H1 (cell line): ENCODE measurements at regions not wholly inside any gene's neighbourhood (a gene's known extent, or its start where the extent isn't known, plus 50 kb on each side); places are given as distances from the start of the nearest gene placed in this dataset.

ENCODE experiments used
- CTCF ChIA-PET: fragments of 300-600 bp; sonication (Branson Sonifier 250); formaldehyde crosslinking; loops from one replicate; lab custom pipeline; 2021; ENCODE audit not compliant: partially characterized antibody; lab: Charles Lee
- POLR2A ChIA-PET: fragments of 300-600 bp; sonication (Branson Sonifier 250); formaldehyde crosslinking; loops from one replicate; lab custom pipeline; 2021; ENCODE audit warnings: inconsistent platforms; ENCODE audit not compliant: partially characterized antibody; lab: Charles Lee
- DNase-seq, 2 experiments: peaks; one replicate each; pipeline versions ENCODE4 v3.0.0 to v3.0.0-alpha.2; 2010 to 2022; ENCODE audit warnings: low spot score in 2 of 2, low read depth in 1 of 2, mixed read lengths in 1 of 2
- FAIRE-seq: peaks from 2 replicates; lab custom pipeline; 2011; peaks lifted over from hg19 to GRCh38; lab: Jason Lieb, UNC
- H2AFZ ChIP-seq: 2 replicates; pipeline ENCODE4 v1.8.1; 2012; ENCODE audit warnings: low read length, inconsistent platforms
- H2AK5ac ChIP-seq: 2 replicates; pipeline ENCODE4 v1.6.1; 2013; ENCODE audit warnings: low read depth, low read length
- H2BK120ac ChIP-seq: replicated peaks from 2 replicates; pipeline ENCODE3; 2013; ENCODE audit warnings: low read depth, low read length, inconsistent platforms
- H2BK12ac ChIP-seq: 2 replicates; pipeline ENCODE4 v1.6.1; 2013; ENCODE audit warnings: low read depth, low read length
- H2BK15ac ChIP-seq: 2 replicates; pipeline ENCODE4 v1.6.1; 2013; ENCODE audit warnings: low read length
- H2BK20ac ChIP-seq: 2 replicates; pipeline ENCODE4 v1.6.1; 2013; ENCODE audit warnings: low read length
- H2BK5ac ChIP-seq: 2 replicates; pipeline ENCODE4 v1.6.1; 2013; ENCODE audit warnings: low read depth, low read length
- H3K14ac ChIP-seq: 2 replicates; pipeline ENCODE4 v1.6.1; 2013; ENCODE audit warnings: inconsistent platforms; ENCODE audit not compliant: insufficient read length
- H3K18ac ChIP-seq: 2 replicates; pipeline ENCODE4 v1.6.1; 2013; ENCODE audit warnings: low read length; ENCODE audit errors: extremely low read depth
- H3K23ac ChIP-seq: 2 replicates; pipeline ENCODE4 v1.6.1; 2013; ENCODE audit warnings: inconsistent platforms; ENCODE audit not compliant: insufficient read length
- H3K23me2 ChIP-seq: 2 replicates; pipeline ENCODE4 v1.6.1; 2013; ENCODE audit warnings: low read depth, low read length
- H3K27ac ChIP-seq: 2 replicates; pipeline ENCODE4 v1.6.1; 2011; ENCODE audit warnings: low read depth, low read length, inconsistent platforms
- H3K27me3 ChIP-seq, 4 experiments: replicated peaks in 1 of 4; 1 replicate in 1 of 4; 2 replicates in 3 of 4; pipeline versions ENCODE4 v1.6.1 to v1.8.1; 2011 to 2013; ENCODE audit warnings: low read length in 3 of 4, mild to moderate bottlenecking in 3 of 4, inconsistent platforms in 2 of 4, mixed read lengths in 2 of 4, moderate library complexity in 1 of 4; ENCODE audit not compliant: control insufficient read depth in 3 of 4, insufficient read depth in 3 of 4; ENCODE audit errors: extremely low read depth in 1 of 4
- H3K36me3 ChIP-seq, 4 experiments: 2 replicates each; pipeline versions ENCODE4 v1.6.1 to v1.8.1; 2011 to 2013; ENCODE audit warnings: mild to moderate bottlenecking in 4 of 4, low read length in 3 of 4, moderate library complexity in 2 of 4, control low read depth in 1 of 4, inconsistent platforms in 1 of 4; ENCODE audit not compliant: insufficient read depth in 4 of 4, control insufficient read depth in 2 of 4
- H3K4ac ChIP-seq: replicated peaks from 2 replicates; pipeline ENCODE3; 2013; ENCODE audit warnings: low read length, low read depth, mixed read lengths, inconsistent platforms; ENCODE audit not compliant: insufficient read length
- H3K4me1 ChIP-seq, 4 experiments: replicated peaks in 1 of 4; 1 replicate in 1 of 4; 2 replicates in 3 of 4; pipeline versions ENCODE4 v1.6.1 to v1.8.1; 2011 to 2013; ENCODE audit warnings: low read length in 3 of 4, inconsistent platforms in 2 of 4, mixed read lengths in 1 of 4; ENCODE audit not compliant: insufficient read depth in 4 of 4, control insufficient read depth in 3 of 4
- H3K4me2 ChIP-seq, 2 experiments: 2 replicates each; pipeline versions ENCODE4 v1.6.1 to v1.8.1; 2011 to 2013; ENCODE audit warnings: low read depth in 2 of 2, low read length in 2 of 2, control low read depth in 1 of 2, inconsistent platforms in 1 of 2, mild to moderate bottlenecking in 1 of 2; ENCODE audit not compliant: insufficient read depth in 1 of 2
- H3K4me3 ChIP-seq, 4 experiments: fragments of 200-600, 300-600 bp in 1 of 4; sonication (generic), shearing (Covaris generic), sonication (Bioruptor Twin) in 1 of 4; 2 replicates each; pipeline versions ENCODE4 v1.5.1 to v1.8.1; 2011 to 2016; ENCODE audit warnings: low read length in 4 of 4, low read depth in 3 of 4, control low read depth in 2 of 4, inconsistent platforms in 2 of 4, mild to moderate bottlenecking in 2 of 4, mixed read lengths in 1 of 4, moderate library complexity in 1 of 4; ENCODE audit not compliant: insufficient read depth in 2 of 4; ENCODE audit errors: extremely low read depth in 1 of 4
- H3K56ac ChIP-seq: replicated peaks from 2 replicates; pipeline ENCODE3; 2013; ENCODE audit warnings: low read depth, mild to moderate bottlenecking, mixed read lengths, low read length, inconsistent platforms; ENCODE audit not compliant: insufficient read length
- H3K79me1 ChIP-seq: 2 replicates; pipeline ENCODE4 v1.6.1; 2013; ENCODE audit warnings: low read depth, low read length, control low read depth
- H3K79me2 ChIP-seq, 2 experiments: 2 replicates each; pipeline versions ENCODE4 v1.6.1 to v1.8.1; 2012 to 2013; ENCODE audit warnings: low read length in 2 of 2, mild to moderate bottlenecking in 2 of 2, inconsistent platforms in 1 of 2; ENCODE audit not compliant: insufficient read depth in 2 of 2, control insufficient read depth in 1 of 2
- H3K9ac ChIP-seq, 4 experiments: replicated peaks in 1 of 4; 1 replicate in 1 of 4; 2 replicates in 3 of 4; pipeline versions ENCODE4 v1.6.1 to v1.8.1; 2011 to 2013; ENCODE audit warnings: low read depth in 3 of 4, low read length in 3 of 4, control low read depth in 2 of 4, mild to moderate bottlenecking in 2 of 4, moderate library complexity in 2 of 4, inconsistent platforms in 1 of 4; ENCODE audit errors: extremely low read depth in 1 of 4
- H3K9me3 ChIP-seq, 2 experiments: 2 replicates each; pipeline versions ENCODE4 v1.6.1 to v1.8.1; 2012 to 2013; ENCODE audit warnings: mild to moderate bottlenecking in 2 of 2, moderate library complexity in 2 of 2, control low read depth in 1 of 2, inconsistent platforms in 1 of 2, low read depth in 1 of 2, low read length in 1 of 2, mixed read lengths in 1 of 2; ENCODE audit not compliant: insufficient read depth in 2 of 2
- H4K20me1 ChIP-seq, 2 experiments: replicated peaks in 1 of 2; 2 replicates each; pipeline versions ENCODE3 to v1.8.1; 2011 to 2013; ENCODE audit warnings: inconsistent platforms in 2 of 2, low read length in 2 of 2, mild to moderate bottlenecking in 1 of 2; ENCODE audit not compliant: insufficient read depth in 2 of 2, control insufficient read depth in 1 of 2
- H4K5ac ChIP-seq: 2 replicates; pipeline ENCODE4 v1.6.1; 2013; ENCODE audit warnings: low read length, low read depth, mixed read lengths, inconsistent platforms; ENCODE audit not compliant: insufficient read length
- H4K8ac ChIP-seq: 2 replicates; pipeline ENCODE4 v1.8.0; 2013; ENCODE audit warnings: mild to moderate bottlenecking, moderate library complexity, low read length, inconsistent platforms; ENCODE audit not compliant: insufficient read depth; ENCODE audit errors: extremely low read depth
- H4K91ac ChIP-seq: replicated peaks from 2 replicates; pipeline ENCODE3; 2013; ENCODE audit warnings: low read length, mixed read lengths, inconsistent platforms; ENCODE audit not compliant: insufficient read length
- BACH1 ChIP-seq: IDR thresholded peaks from 2 replicates; pipeline ENCODE4 v1.6.1; 2012; ENCODE audit warnings: low read length, improper control_type of control experiment
- CBX8 ChIP-seq: fragments of 300-800, 300-1000 bp; sonication (generic); IDR thresholded peaks from 2 replicates; pipeline ENCODE4 v1.7.1; 2016; ENCODE audit warnings: low read depth, low read length, borderline replicate concordance
- EP300 ChIP-seq, 2 experiments: IDR thresholded peaks; 1 replicate in 1 of 2; 2 replicates in 1 of 2; pipeline ENCODE4 v1.6.1; 2011 to 2012; ENCODE audit warnings: low read depth in 2 of 2, low read length in 2 of 2, mild to moderate bottlenecking in 2 of 2, borderline replicate concordance in 1 of 2, inconsistent platforms in 1 of 2, moderate library complexity in 1 of 2
- JUND ChIP-seq: IDR thresholded peaks from 2 replicates; pipeline ENCODE4 v1.6.1; 2011; ENCODE audit warnings: mild to moderate bottlenecking, improper control_type of control experiment, low read length

- POLR2A ChIA-PET: no interaction called here
Measured at GRCh38 chr1:118337346-118337745, 152.3 kb upstream of the SPAG17 start.

More at GRCh38 chr1:118337346-118337745, 152.3 kb upstream of the SPAG17 start:
- Histone ChIP-seq H3K79me2 (no peaks in the 10 kb centered on the region), H3K23me2 (no peaks in the 10 kb centered on the region), H2BK15ac (no peak overlapping the region), H3K36me3 (no peaks in the 10 kb centered on the region), H4K8ac (no peak overlapping the region), H3K4ac (no peak overlapping the region), H3K4me1 (peaks cover 0 to 7% (median 1%) of the 10 kb centered on the region in 4 experiments; a peak in 4 of 7 replicates), H3K27ac (no peak overlapping the region), H2BK120ac (no peak overlapping the region), H4K20me1 (no peaks in the 10 kb centered on the region), H2BK5ac (no peak overlapping the region), H3K18ac (no peak overlapping the region), H3K9me3 (no peaks in the 10 kb centered on the region), H2AFZ (no peak overlapping the region), H3K9ac (no peak overlapping the region), H2AK5ac (no peak overlapping the region), H3K27me3 (no peaks in the 10 kb centered on the region), H3K79me1 (no peaks in the 10 kb centered on the region), H3K23ac (no peak overlapping the region), H2BK20ac (no peak overlapping the region), H3K14ac (no peak overlapping the region), H3K56ac (no peak overlapping the region), H3K4me3 (no peak overlapping the region), H3K4me2 (no peak overlapping the region), H4K5ac (no peak overlapping the region), H4K91ac (no peak overlapping the region), H2BK12ac (no peak overlapping the region)
- TF ChIP-seq BACH1 (no peak), JUND (no peak), EP300 (IDR thresholded peaks at IDR 0.05; ENCODE audit: borderline replicate concordance in 1 of 2, low read depth in 2 of 2, low read length in 2 of 2) (no peak), CBX8 (no peak)
- FAIRE-seq (no peak), DNase-seq (no peak)
- CTCF ChIA-PET: no interaction called here
